Fibroblast of peridontal ligament (primary cell): ENCODE measurements at regions not wholly inside any gene's neighbourhood (a gene's known extent, or its start where the extent isn't known, plus 50 kb on each side); places are given as distances from the start of the nearest gene placed in this dataset.
A peak's percentile ranks its signal among the peaks of the same experiment; 100 is the strongest.

Experiments used
- DNase-seq: peaks from one replicate; pipeline ENCODE4 v3.0.0-alpha.2; 2010; ENCODE audit errors: extremely low read depth

- peak; percentile 29 for DNase-seq
These were observed 65.4 kb upstream of the WDFY2 start for GRCh38 chr13:51518827-51519226.

GRCh38 chr13:51519771-51520216, 64.5 kb upstream of the WDFY2 start:
- DNase-seq = peak; percentile 73

DNA sequence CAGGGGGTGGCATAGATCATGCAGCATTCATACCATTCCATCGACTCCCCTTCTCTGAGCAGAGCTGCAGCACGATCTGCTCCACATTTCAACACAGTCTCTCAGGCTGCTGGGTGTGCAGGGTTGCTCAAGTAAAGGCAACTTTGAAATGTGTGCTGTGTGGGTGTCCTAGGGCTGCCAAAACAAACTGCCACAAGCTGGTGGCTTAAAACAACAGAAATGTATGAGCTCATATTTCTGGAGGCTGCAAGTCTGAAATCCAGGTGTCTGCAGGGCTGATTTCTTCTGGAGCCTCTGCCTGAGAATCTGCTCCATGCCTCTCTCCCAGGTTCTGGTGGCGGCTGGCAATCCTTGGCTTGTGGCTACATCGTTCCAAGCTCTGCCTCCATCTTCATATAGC, 63.7 kb upstream of the WDFY2 start:
- peak; percentile 50 for DNase-seq

DNA sequence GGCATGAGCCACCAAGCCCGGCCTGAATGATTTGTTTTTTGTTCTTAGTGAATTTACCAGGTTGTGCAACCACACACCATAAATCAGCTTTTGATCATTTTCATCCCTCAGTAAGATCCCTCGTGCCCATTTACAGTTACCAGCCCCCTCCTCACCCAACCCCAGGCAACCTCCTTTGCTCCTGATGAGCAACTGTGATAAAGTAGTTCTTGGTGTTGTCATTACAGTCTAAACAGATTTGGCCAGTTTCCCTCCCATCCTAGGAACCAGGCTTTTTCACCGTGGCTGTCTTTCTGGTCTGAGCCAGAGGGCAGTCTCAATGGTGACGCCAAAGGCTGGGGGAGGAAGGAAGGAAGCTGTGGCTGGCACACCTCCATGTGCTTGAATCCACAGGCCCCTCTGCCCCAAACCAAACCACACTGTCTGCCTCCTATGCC, 61.2 kb upstream of the WDFY2 start:
- no peak for DNase-seq

- no peak for DNase-seq
These were observed 60.0 kb upstream of the WDFY2 start for GRCh38 chr13:51524312-51524711.

DNA sequence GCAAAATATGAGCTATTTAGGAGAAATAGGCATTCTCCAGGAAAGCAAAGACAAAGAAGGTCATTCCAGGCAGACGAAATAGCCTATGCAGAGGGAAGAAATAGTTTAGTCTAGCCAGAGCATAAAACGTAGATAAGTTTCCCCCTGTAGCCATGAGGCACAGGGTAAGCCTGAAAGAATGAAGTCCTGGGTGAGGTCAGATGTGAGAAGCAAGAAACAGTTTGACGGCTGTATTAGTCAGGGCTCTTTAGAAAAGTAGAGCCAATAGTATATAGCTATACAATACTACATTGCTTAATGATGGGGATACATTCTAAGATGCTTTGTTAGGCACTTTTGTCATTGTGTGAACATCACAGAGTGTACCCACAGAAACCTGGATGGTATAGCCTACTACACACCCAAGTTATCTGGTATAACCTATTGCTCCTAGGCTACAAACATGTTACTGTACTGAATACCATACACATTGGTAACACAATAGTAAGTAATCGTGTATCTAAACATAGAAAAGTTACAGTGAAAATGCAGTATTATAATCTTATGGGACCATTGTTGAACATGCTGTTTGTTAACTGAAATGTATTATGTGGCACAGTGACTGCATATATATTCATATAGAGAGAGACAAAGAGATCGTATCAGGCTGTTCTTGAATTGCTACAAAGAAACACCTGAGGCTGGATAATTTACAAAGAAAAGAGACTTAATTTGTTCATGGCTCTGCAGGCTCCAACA, 59.3 kb upstream of the WDFY2 start:
- peak; percentile 28 for DNase-seq

DNA sequence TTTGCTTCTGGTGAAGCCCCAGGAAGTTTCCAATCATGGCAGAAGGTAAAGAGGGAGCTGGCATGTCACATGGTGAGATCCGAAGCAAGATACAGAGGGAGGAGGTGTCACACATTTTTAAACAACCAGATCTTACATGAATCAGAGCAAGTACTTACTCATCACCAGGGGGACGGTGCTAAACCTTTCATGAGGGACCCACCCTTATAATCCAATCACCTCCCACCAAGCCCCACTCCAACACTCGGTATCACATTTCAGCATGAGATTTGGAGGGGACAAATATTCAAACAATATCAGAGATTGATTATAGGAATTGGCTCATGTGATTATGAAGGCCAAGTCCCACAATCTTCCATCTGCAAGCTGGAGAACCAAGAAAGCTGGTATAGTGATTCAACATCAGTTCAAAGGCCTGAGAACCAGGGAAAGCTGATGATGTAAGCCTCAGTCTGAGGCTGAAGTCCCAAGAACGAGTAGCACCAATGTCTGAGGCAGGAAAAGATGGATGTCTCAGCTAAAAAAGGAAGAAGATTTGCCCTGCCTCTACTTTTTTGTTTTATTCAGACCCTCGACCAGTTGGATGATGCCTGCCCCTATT, 58.6 kb upstream of the WDFY2 start:
- peak; percentile 42 for DNase-seq

DNA sequence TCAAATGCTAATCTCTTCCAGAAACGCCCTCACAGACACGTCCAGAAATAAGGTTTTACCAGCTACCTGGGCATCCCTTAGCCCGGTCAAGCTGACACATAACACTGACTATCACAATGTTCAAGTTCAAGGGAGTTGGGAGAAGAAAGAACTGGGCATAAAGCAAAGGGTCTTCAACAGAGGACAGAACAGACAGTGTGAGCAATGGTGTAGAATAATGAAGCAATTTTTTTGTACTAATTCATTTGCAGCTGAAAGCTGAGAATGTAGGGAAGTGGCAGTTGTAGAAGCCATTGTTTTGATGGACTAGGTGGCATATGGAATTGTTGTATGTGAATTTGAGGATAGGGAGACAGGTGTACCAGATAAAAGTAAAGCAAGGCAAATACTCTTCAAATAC, 58.1 kb upstream of the WDFY2 start:
- no peak for DNase-seq

DNA sequence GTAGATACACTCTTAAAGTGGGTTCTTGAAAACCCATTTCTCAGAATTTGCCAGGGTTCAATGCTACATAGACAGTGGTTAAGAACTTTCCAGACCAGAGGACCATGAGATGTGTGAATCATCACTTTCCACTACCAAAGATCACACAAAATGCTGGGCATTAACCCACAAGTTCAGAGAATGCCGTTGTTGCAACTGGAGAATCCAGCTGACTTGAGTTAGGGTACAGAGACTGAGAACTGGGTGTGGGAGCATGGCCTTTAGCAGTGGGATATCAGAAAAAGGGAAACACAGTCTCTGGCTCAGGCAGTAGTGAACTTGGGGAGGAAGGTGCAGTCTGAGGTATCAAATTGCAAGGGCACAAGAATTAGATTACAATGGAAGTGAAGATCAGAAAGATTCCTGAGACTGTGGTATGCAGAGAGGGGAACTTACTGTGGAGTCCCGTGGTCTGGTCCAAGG, 51.5 kb upstream of the WDFY2 start:
- no peak for DNase-seq

GRCh38 chr13:51534041-51534817, 50.0 kb upstream of the WDFY2 start:
- no peak for DNase-seq
